ENCODE measurements at regions not wholly inside any gene's neighbourhood (a gene's known extent, or its start where the extent isn't known, plus 50 kb on each side); places are given as distances from the start of the nearest gene placed in this dataset.

GRCh38 chr5:118778941-118779340 lies 209.4 kb downstream of the DTWD2 start:
- H3K27ac Mint-ChIP-seq: no peak overlapping the region
- ATAC-seq (no peak), DNase-seq (no peak)
- peaks cover 18% of the 10 kb centered on the region for H3K27me3 Mint-ChIP-seq
- no peaks in the 10 kb centered on the region for H3K4me1 Mint-ChIP-seq
- H3K36me3 Mint-ChIP-seq (ENCODE audit: low read depth): no peaks in the 10 kb centered on the region
- no peak overlapping the region for H3K4me3 Mint-ChIP-seq
- H3K9me3 ChIP-seq (ENCODE audit: control insufficient read depth, low read length, poor library complexity, severe bottlenecking): no peaks in the 10 kb centered on the region

GRCh38 chr5:118777189-118777736 lies 211.1 kb downstream of the DTWD2 start:
- no peaks in the 10 kb centered on the region for H3K9me3 ChIP-seq (ENCODE audit: control insufficient read depth, low read length, poor library complexity, severe bottlenecking)
- no peak overlapping the region for H3K27ac Mint-ChIP-seq
- DNase-seq: no peak
- no peaks in the 10 kb centered on the region for H3K4me1 Mint-ChIP-seq
- no peaks in the 10 kb centered on the region for H3K36me3 Mint-ChIP-seq (ENCODE audit: low read depth)
- ATAC-seq: no peak
- no peak overlapping the region for H3K4me3 Mint-ChIP-seq
- H3K27me3 Mint-ChIP-seq: peaks cover 12% of the 10 kb centered on the region

GRCh38 chr5:118776755-118777154 lies 211.6 kb downstream of the DTWD2 start:
- no peak overlapping the region for H3K27ac Mint-ChIP-seq
- no peaks in the 10 kb centered on the region for H3K36me3 Mint-ChIP-seq (ENCODE audit: low read depth)
- ATAC-seq (no peak), DNase-seq (no peak)
- no peaks in the 10 kb centered on the region for H3K9me3 ChIP-seq (ENCODE audit: control insufficient read depth, low read length, poor library complexity, severe bottlenecking)
- H3K27me3 Mint-ChIP-seq: peaks cover 12% of the 10 kb centered on the region
- no peak overlapping the region for H3K4me3 Mint-ChIP-seq
- no peaks in the 10 kb centered on the region for H3K4me1 Mint-ChIP-seq

DNA sequence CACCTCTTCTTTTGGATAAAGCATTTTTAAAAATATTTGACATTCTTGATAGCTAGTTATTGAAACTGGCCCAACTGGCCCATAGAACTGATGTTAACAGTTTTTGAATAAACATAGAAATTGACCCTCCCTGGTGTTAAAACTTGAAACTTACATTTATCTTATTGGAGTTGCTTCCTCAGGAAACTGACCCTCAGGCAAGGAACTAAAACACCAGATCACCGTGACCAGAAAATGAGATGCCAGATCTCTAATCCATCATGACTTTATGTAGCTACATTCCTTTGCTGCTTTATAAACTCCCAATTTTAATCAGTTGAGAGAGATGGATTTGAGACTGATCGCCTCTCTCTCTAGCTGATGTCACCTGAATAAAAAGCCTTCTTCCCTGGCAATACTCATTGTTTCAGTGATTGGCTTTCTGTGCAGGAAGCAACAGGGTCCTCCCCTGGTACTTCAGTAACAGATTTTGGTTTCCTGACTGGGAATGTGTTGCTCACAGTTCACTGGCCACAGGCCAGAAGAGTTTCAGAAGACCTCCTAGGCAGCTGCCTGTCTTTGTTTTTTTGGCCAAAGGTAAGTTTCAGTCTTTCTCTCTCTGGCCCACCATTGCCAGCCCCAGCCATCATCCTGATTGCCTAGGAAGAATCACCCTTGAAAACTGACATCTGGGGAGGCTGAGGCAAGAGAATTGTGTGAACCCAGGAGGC lies 212.4 kb downstream of the DTWD2 start:
- no peaks in the 10 kb centered on the region for H3K4me1 Mint-ChIP-seq
- ATAC-seq (no peak), DNase-seq (no peak)
- no peak overlapping the region for H3K4me3 Mint-ChIP-seq
- H3K9me3 ChIP-seq (ENCODE audit: control insufficient read depth, low read length, poor library complexity, severe bottlenecking): no peaks in the 10 kb centered on the region
- no peaks in the 10 kb centered on the region for H3K36me3 Mint-ChIP-seq (ENCODE audit: low read depth)
- no peak overlapping the region for H3K27ac Mint-ChIP-seq
- H3K27me3 Mint-ChIP-seq: peaks cover 13% of the 10 kb centered on the region

DNA sequence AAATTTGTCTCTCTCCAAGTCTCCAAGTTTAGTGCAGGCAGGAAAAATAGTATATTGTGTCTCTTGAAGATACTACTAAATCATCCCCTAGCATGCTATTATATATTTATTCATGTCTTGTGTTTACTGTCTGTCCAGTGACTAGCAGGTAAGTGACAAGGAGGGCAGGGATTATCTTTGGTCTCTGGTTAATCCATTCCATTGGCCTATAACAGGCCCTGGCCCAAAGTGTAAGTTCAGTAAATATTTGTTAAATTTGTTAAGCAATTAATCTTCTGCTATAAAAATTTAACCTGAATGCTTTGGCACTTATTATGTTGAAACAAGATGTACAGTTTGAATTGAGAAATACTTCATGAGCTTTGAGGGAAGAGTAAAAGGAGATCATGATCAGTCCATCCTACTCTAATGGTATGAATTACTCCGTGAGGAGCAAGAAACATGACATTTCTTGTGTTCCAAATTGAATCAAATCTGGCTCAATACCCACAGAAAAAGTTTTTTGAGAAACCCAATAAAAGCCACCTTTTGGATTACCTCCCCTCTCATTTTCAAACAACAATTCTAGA lies 219.7 kb downstream of the DTWD2 start:
- H3K27ac Mint-ChIP-seq: no peak overlapping the region
- DNase-seq (no peak), ATAC-seq (no peak)
- H3K36me3 Mint-ChIP-seq (ENCODE audit: low read depth): no peaks in the 10 kb centered on the region
- H3K9me3 ChIP-seq (ENCODE audit: control insufficient read depth, low read length, poor library complexity, severe bottlenecking): no peaks in the 10 kb centered on the region
- no peaks in the 10 kb centered on the region for H3K4me1 Mint-ChIP-seq
- peaks cover 9% of the 10 kb centered on the region for H3K27me3 Mint-ChIP-seq
- H3K4me3 Mint-ChIP-seq: no peak overlapping the region

DNA sequence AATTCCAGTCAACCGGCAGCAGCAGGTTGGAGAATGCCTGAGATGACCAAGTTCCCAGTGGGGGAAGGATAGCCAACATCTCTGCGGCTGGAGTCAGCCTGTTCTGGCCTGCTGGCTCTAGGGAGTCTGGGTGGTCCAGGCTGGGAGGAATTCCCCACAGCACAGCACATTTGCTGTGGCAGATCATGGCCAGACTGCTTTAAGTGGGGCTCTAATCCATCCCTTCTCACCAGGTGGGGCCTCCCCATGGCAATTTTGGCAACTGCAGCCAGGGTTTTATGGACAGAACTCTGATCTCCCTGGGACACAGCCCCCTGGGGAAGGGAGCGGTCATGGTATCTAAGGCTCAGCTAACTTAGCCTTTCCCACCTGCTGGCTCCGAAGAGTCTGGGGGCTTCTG lies 226.1 kb downstream of the DTWD2 start:
- no peak for DNase-seq
- no peaks in the 10 kb centered on the region for H3K27me3 Mint-ChIP-seq
- no peak overlapping the region for H3K27ac Mint-ChIP-seq
- H3K9me3 ChIP-seq (ENCODE audit: control insufficient read depth, low read length, poor library complexity, severe bottlenecking): no peaks in the 10 kb centered on the region
- no peaks in the 10 kb centered on the region for H3K4me1 Mint-ChIP-seq
- H3K36me3 Mint-ChIP-seq (ENCODE audit: low read depth): no peaks in the 10 kb centered on the region
- no peak for ATAC-seq
- H3K4me3 Mint-ChIP-seq: no peak overlapping the region

DNA sequence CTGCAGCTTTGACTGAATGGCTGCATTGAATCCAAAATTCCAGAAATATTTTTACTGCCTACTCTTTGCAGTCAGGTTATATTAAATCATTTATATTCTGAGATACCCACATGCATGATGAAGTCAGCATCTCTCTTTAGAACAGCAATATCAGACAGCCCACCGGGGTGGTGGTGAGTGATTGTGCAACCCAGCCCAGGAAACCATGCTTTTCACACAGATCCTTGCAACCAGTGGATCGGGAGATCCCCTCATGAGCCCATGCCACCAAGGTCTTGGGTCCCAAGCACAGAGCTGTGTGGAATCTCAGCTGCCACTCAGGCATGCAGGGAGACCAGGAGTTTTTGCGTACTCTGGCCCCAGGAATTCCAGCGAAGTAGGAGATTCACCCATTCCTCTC lies 226.5 kb downstream of the DTWD2 start:
- H3K4me1 Mint-ChIP-seq: no peaks in the 10 kb centered on the region
- DNase-seq (no peak), ATAC-seq (no peak)
- H3K4me3 Mint-ChIP-seq: no peak overlapping the region
- H3K36me3 Mint-ChIP-seq (ENCODE audit: low read depth): no peaks in the 10 kb centered on the region
- H3K27ac Mint-ChIP-seq: no peak overlapping the region
- no peaks in the 10 kb centered on the region for H3K27me3 Mint-ChIP-seq
- no peaks in the 10 kb centered on the region for H3K9me3 ChIP-seq (ENCODE audit: control insufficient read depth, low read length, poor library complexity, severe bottlenecking)

DNA sequence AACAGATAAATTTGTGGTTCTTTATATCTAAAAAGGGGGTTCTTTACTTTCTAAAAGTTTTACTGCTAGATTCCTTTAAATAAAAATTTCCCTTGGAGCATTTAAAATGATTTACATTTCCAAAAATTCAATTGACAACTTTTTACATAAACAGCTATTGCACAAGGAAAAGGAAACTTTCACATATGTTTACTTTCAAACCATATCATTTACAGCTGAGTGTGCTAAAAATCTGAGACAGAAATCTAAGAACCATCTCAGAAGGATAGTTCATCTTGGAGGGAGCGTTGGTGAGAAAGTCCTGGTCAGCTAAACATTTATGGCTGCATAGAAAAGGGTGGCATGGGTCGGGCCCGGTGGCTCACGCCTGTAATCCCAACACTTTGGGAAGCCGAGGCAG lies 235.4 kb downstream of the DTWD2 start:
- H3K4me3 Mint-ChIP-seq: no peak overlapping the region
- H3K27me3 Mint-ChIP-seq: no peaks in the 10 kb centered on the region
- DNase-seq (no peak), ATAC-seq (no peak)
- no peaks in the 10 kb centered on the region for H3K36me3 Mint-ChIP-seq (ENCODE audit: low read depth)
- H3K9me3 ChIP-seq (ENCODE audit: control insufficient read depth, low read length, poor library complexity, severe bottlenecking): no peaks in the 10 kb centered on the region
- no peak overlapping the region for H3K27ac Mint-ChIP-seq
- H3K4me1 Mint-ChIP-seq: no peaks in the 10 kb centered on the region

GRCh38 chr5:118736396-118736795 lies 252.0 kb downstream of the DTWD2 start:
- no peaks in the 10 kb centered on the region for H3K9me3 ChIP-seq (ENCODE audit: control insufficient read depth, low read length, poor library complexity, severe bottlenecking)
- Mint-ChIP-seq H3K36me3 (ENCODE audit: low read depth) (no peaks in the 10 kb centered on the region), H3K27ac (no peak overlapping the region), H3K4me3 (no peak overlapping the region), H3K27me3 (no peaks in the 10 kb centered on the region), H3K4me1 (no peaks in the 10 kb centered on the region)
- DNase-seq: no peak
- ATAC-seq: no peak

DNA sequence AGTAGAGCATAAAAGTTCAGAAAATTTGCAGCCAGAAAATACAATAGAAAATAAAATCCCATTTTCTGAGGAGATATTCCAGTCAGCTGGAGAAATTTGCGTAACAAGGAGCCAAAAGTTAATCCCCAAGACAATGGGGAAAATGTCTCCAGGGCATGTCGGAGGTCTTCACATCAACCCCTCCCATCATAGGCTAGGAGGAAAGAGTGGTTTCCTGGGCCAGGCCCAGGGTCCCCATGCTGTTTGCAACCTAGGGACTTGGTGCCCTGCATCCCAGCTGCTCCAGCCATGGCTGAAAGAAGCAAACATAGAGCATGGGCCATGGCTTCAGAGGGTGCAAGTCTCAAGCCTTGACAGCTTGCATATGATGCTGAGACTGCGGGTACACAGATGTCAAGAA lies 255.0 kb downstream of the DTWD2 start:
- no peak for ATAC-seq
- no peak overlapping the region for H3K27ac Mint-ChIP-seq
- no peaks in the 10 kb centered on the region for H3K27me3 Mint-ChIP-seq
- H3K9me3 ChIP-seq (ENCODE audit: control insufficient read depth, low read length, poor library complexity, severe bottlenecking): no peaks in the 10 kb centered on the region
- H3K4me1 Mint-ChIP-seq: no peaks in the 10 kb centered on the region
- DNase-seq: no peak
- no peaks in the 10 kb centered on the region for H3K36me3 Mint-ChIP-seq (ENCODE audit: low read depth)
- H3K4me3 Mint-ChIP-seq: no peak overlapping the region

- H3K4me1 Mint-ChIP-seq: no peaks in the 10 kb centered on the region
- no peak for ATAC-seq
- H3K4me3 Mint-ChIP-seq: no peak overlapping the region
- no peak for DNase-seq
- no peaks in the 10 kb centered on the region for H3K27me3 Mint-ChIP-seq
- no peaks in the 10 kb centered on the region for H3K9me3 ChIP-seq (ENCODE audit: control insufficient read depth, low read length, poor library complexity, severe bottlenecking)
- no peaks in the 10 kb centered on the region for H3K36me3 Mint-ChIP-seq (ENCODE audit: low read depth)
- no peak overlapping the region for H3K27ac Mint-ChIP-seq
Measured at GRCh38 chr5:118728191-118728590, 260.2 kb downstream of the DTWD2 start.

DNA sequence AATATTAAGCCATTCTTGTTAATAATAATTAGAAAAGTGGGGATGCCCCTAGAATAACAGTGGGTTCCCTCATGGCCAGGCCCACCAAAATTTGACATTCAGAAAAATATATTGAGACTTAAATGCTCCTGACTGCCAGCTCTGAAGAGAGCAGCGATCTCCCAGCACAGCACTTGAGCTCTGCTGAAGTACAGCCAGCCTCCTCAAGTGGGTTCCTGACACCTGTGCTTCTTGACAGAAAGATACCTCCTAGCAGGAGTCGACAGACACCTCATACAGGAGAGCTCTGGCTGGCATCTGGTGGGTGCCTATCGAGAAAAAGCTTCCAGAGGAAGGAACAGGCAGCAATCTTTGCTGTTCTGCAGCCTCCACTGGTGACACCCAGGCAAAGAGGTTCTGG lies 261.5 kb downstream of the DTWD2 start:
- Mint-ChIP-seq H3K27ac (no peak overlapping the region), H3K36me3 (ENCODE audit: low read depth) (no peaks in the 10 kb centered on the region), H3K4me3 (no peak overlapping the region)

DNA sequence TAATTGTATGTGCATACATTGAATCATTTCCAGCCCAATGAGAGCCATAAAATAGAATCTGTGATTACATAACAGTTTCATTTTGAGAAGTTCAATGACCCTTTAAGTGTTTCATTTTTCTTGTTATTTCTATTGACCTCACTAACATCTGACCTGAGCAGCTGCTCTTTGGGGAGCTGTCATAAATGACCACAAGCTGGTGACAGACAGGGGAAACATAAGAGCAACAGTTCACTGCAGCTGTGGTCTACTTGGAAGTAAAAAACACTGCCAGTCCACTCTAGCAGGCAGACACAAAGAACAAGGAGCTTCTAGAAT lies 265.4 kb downstream of the DTWD2 start:
- DNase-seq (no peak), ATAC-seq (no peak)
- H3K4me1 Mint-ChIP-seq: no peaks in the 10 kb centered on the region
- no peaks in the 10 kb centered on the region for H3K27me3 Mint-ChIP-seq
- H3K4me3 Mint-ChIP-seq: no peak overlapping the region
- no peaks in the 10 kb centered on the region for H3K9me3 ChIP-seq (ENCODE audit: control insufficient read depth, low read length, poor library complexity, severe bottlenecking)
- no peak overlapping the region for H3K27ac Mint-ChIP-seq
- H3K36me3 Mint-ChIP-seq (ENCODE audit: low read depth): no peaks in the 10 kb centered on the region

More for the DNA sequence above, 261.5 kb downstream of the DTWD2 start:
- no peak for ATAC-seq
- Mint-ChIP-seq H3K27me3 (no peaks in the 10 kb centered on the region), H3K4me1 (no peaks in the 10 kb centered on the region)
- DNase-seq: no peak
- no peaks in the 10 kb centered on the region for H3K9me3 ChIP-seq (ENCODE audit: control insufficient read depth, low read length, poor library complexity, severe bottlenecking)

Measured in T-helper 17 cell (primary cell).